ENCODE measurements at regions not wholly inside any gene's neighbourhood (a gene's known extent, or its start where the extent isn't known, plus 50 kb on each side); places are given as distances from the start of the nearest gene placed in this dataset.

- Mint-ChIP-seq H3K27ac (no peak overlapping the region), H3K9me3 (peaks cover 6% of the 10 kb centered on the region), H3K27me3 (no peaks in the 10 kb centered on the region), H3K36me3 (ENCODE audit: low read depth) (no peaks in the 10 kb centered on the region), H3K4me1 (no peaks in the 10 kb centered on the region), H3K4me3 (no peak overlapping the region)
- POLR2A ChIA-PET: no interaction called here
- DNase-seq: no peak
- ATAC-seq (ENCODE audit: low read depth): no peak
- intact Hi-C loops (cut with micrococcal nuclease): no loop called here
- CTCF ChIA-PET: interaction anchor here (1.4 kb wide), 1 partner anchor 9 kb away, joined by 4 read pairs; no protein-coding TSS in a partner anchor
- no peak for TF ChIP-seq CTCF (IDR thresholded peaks at IDR 0.05)
Measured at GRCh38 chr3:25863011-25863415, 73.1 kb downstream of the OXSM start.

- ATAC-seq (ENCODE audit: low read depth): no peak
- Mint-ChIP-seq H3K9me3 (peaks cover 6% of the 10 kb centered on the region), H3K36me3 (ENCODE audit: low read depth) (no peaks in the 10 kb centered on the region), H3K27ac (no peak overlapping the region), H3K27me3 (no peaks in the 10 kb centered on the region), H3K4me1 (no peaks in the 10 kb centered on the region), H3K4me3 (no peak overlapping the region)
- intact Hi-C loops (cut with micrococcal nuclease): no loop called here
- DNase-seq: no peak
- ChIA-PET CTCF (interaction anchor here (1.4 kb wide), 1 partner anchor 10 kb away, joined by 4 read pairs; no protein-coding TSS in a partner anchor), POLR2A (no interaction called here)
- TF ChIP-seq CTCF (IDR thresholded peaks at IDR 0.05): no peak
Measured at GRCh38 chr3:25863416-25863959, 73.6 kb downstream of the OXSM start.

GRCh38 chr3:25870452-25870851, 80.6 kb downstream of the OXSM start:
- peaks cover 9% of the 10 kb centered on the region for H3K9me3 Mint-ChIP-seq
- no peak overlapping the region for H3K27ac Mint-ChIP-seq
- ATAC-seq (ENCODE audit: low read depth) (no peak), DNase-seq (no peak)
- H3K4me3 Mint-ChIP-seq: no peak overlapping the region
- CTCF ChIA-PET: no interaction called here
- POLR2A ChIA-PET: no interaction called here
- intact Hi-C loops (cut with micrococcal nuclease): no loop called here
- no peaks in the 10 kb centered on the region for H3K27me3 Mint-ChIP-seq
- no peaks in the 10 kb centered on the region for H3K36me3 Mint-ChIP-seq (ENCODE audit: low read depth)
- no peak for TF ChIP-seq CTCF (IDR thresholded peaks at IDR 0.05)
- peaks cover 5% of the 10 kb centered on the region for H3K4me1 Mint-ChIP-seq

- peaks cover 9% of the 10 kb centered on the region for H3K9me3 Mint-ChIP-seq
- TF ChIP-seq CTCF (IDR thresholded peaks at IDR 0.05): no peak
- no peak for ATAC-seq (ENCODE audit: low read depth)
- no peaks in the 10 kb centered on the region for H3K36me3 Mint-ChIP-seq (ENCODE audit: low read depth)
- ChIA-PET CTCF (no interaction called here), POLR2A (no interaction called here)
- intact Hi-C loops (cut with micrococcal nuclease): no loop called here
- H3K27me3 Mint-ChIP-seq: no peaks in the 10 kb centered on the region
- DNase-seq: no peak
- peaks cover 5% of the 10 kb centered on the region for H3K4me1 Mint-ChIP-seq
- H3K4me3 Mint-ChIP-seq: no peak overlapping the region
- no peak overlapping the region for H3K27ac Mint-ChIP-seq
Measured at GRCh38 chr3:25872200-25872877, 82.4 kb downstream of the OXSM start.

GRCh38 chr3:25883492-25883891, 93.6 kb downstream of the OXSM start:
- H3K27ac Mint-ChIP-seq: no peak overlapping the region
- no peak for DNase-seq
- intact Hi-C loops (cut with micrococcal nuclease): no loop called here
- no peaks in the 10 kb centered on the region for H3K36me3 Mint-ChIP-seq (ENCODE audit: low read depth)
- CTCF ChIA-PET: no interaction called here
- H3K4me1 Mint-ChIP-seq: no peaks in the 10 kb centered on the region
- ATAC-seq (ENCODE audit: low read depth): no peak
- H3K4me3 Mint-ChIP-seq: no peak overlapping the region
- H3K27me3 Mint-ChIP-seq: peaks cover 2% of the 10 kb centered on the region
- no peaks in the 10 kb centered on the region for H3K9me3 Mint-ChIP-seq
- POLR2A ChIA-PET: no interaction called here
- TF ChIP-seq CTCF (IDR thresholded peaks at IDR 0.05): no peak

Measured in activated B cell treated with CpG ODN at 0.5 μM for 24 hours (primary cell).